HCT116 (cell line): ENCODE measurements at regions not wholly inside any gene's neighbourhood (a gene's known extent, or its start where the extent isn't known, plus 50 kb on each side); places are given as distances from the start of the nearest gene placed in this dataset.

Experiments
- ATAC-seq: fragments of 200-7000 bp; cut with Tn5 transposase; 2 replicates; pipeline ENCODE4 v1.9.1; 2020; ENCODE audit warnings: mild to moderate bottlenecking, moderate library complexity
- BruUV-seq: library from RNA; stranded (reverse); fragments of 400-500 nt; replicated peaks from 2 replicates; lab custom pipeline; 2021; lab: Mats Ljungman, UMichigan
- CTCF ChIA-PET: fragments of 300-600 bp; sonication (Branson Sonifier 250); formaldehyde crosslinking; loops from one replicate; lab custom pipeline; 2021; ENCODE audit warnings: antibody characterized with exemption; lab: Charles Lee
- POLR2A ChIA-PET: fragments of 300-600, 350-600 bp; sonication (Branson Sonifier 250); formaldehyde crosslinking; loops from one replicate; lab custom pipeline; 2021; ENCODE audit warnings: antibody characterized with exemption; lab: Charles Lee
- RAD21 ChIA-PET, 2 experiments: fragments of 300-600 bp; sonication (Branson Sonifier 250); formaldehyde crosslinking; loops; one replicate each; lab custom pipeline; 2023; ENCODE audit warnings: low total read pairs in 2 of 2; ENCODE audit not compliant: uncharacterized antibody in 2 of 2, unreplicated experiment in 2 of 2, low non-redundant PET in 1 of 2; lab: Charles Lee
- DNase-seq: peaks from one replicate; pipeline ENCODE4 v3.0.0-alpha.2; 2010; ENCODE audit warnings: low read depth, low spot score
- H2AFZ ChIP-seq: fragments of 200-600 bp; shearing (Covaris generic), sonication (generic); 2 replicates; pipeline ENCODE4 v1.6.1; 2017; ENCODE audit warnings: low read depth, mixed run types, mixed read lengths, antibody characterized with exemption, low read length; ENCODE audit not compliant: poor library complexity, severe bottlenecking
- H3K27ac ChIP-seq: 2 replicates; pipeline ENCODE4 v1.5.1; 2012; ENCODE audit warnings: low read depth, low read length
- H3K27me3 ChIP-seq: fragments of 200-600 bp; sonication (generic); 2 replicates; pipeline ENCODE4 v1.6.1; 2016; ENCODE audit warnings: mixed run types, low read length, mixed read lengths; ENCODE audit not compliant: insufficient read depth
- H3K36me3 ChIP-seq, 2 experiments: fragments of 200-500 bp in 1 of 2; fragments of 200-600 bp in 1 of 2; sonication (Bioruptor generic) in 1 of 2; sonication (generic) in 1 of 2; 2 replicates each; pipeline versions ENCODE4 v1.5.1 to v1.6.1; 2014 to 2016; ENCODE audit warnings: low read length in 2 of 2, inconsistent platforms in 1 of 2, mixed read lengths in 1 of 2, mixed run types in 1 of 2; ENCODE audit not compliant: insufficient read depth in 2 of 2, control insufficient read depth in 1 of 2
- H3K4me1 ChIP-seq, 2 experiments: fragments of 200-600 bp in 1 of 2; sonication (generic) in 1 of 2; 2 replicates each; pipeline versions ENCODE4 v1.5.1 to v1.6.1; 2012 to 2017; ENCODE audit warnings: low read length in 2 of 2, inconsistent platforms in 1 of 2, mild to moderate bottlenecking in 1 of 2, mixed read lengths in 1 of 2, mixed run types in 1 of 2, moderate library complexity in 1 of 2; ENCODE audit not compliant: insufficient read depth in 2 of 2, control insufficient read depth in 1 of 2
- H3K4me2 ChIP-seq: fragments of 200-600 bp; sonication (generic); 2 replicates; pipeline ENCODE4 v1.6.1; 2017; ENCODE audit warnings: mixed run types, low read length, mixed read lengths
- H3K4me3 ChIP-seq, 2 experiments: fragments of 200-600 bp in 1 of 2; sonication (generic) in 1 of 2; replicated peaks in 1 of 2; 2 replicates each; pipeline ENCODE4 v1.5.1; 2011 to 2016; ENCODE audit warnings: low read length in 2 of 2, control low read depth in 1 of 2, low read depth in 1 of 2, mild to moderate bottlenecking in 1 of 2, mixed read lengths in 1 of 2, mixed run types in 1 of 2
- H3K79me2 ChIP-seq: fragments of 200-600 bp; sonication (generic); 2 replicates; pipeline ENCODE4 v1.6.1; 2017; ENCODE audit warnings: mild to moderate bottlenecking, mixed run types, low read length, moderate library complexity, mixed read lengths; ENCODE audit not compliant: insufficient read depth
- H3K9ac ChIP-seq: fragments of 200-600 bp; sonication (generic); 2 replicates; pipeline ENCODE4 v1.6.1; 2016; ENCODE audit warnings: low read length, mixed read lengths
- H3K9me2 ChIP-seq: fragments of 200-600 bp; sonication (generic), shearing (Covaris generic); 2 replicates; pipeline ENCODE4 v1.6.1; 2017; ENCODE audit warnings: mixed run types, mild to moderate bottlenecking, moderate library complexity; ENCODE audit not compliant: insufficient read depth
- H3K9me3 ChIP-seq, 2 experiments: fragments of 200-500 bp in 1 of 2; fragments of 200-600 bp in 1 of 2; sonication (Bioruptor generic) in 1 of 2; sonication (generic) in 1 of 2; 2 replicates each; pipeline ENCODE4 v1.6.1; 2014 to 2017; ENCODE audit warnings: low read length in 2 of 2, mixed read lengths in 2 of 2, inconsistent platforms in 1 of 2, low read depth in 1 of 2, mild to moderate bottlenecking in 1 of 2, mixed run types in 1 of 2, moderate library complexity in 1 of 2; ENCODE audit not compliant: control insufficient read depth in 1 of 2, insufficient read depth in 1 of 2
- H4K20me1 ChIP-seq: fragments of 200-600 bp; sonication (generic), shearing (Covaris generic); 2 replicates; pipeline ENCODE4 v1.6.1; 2017; ENCODE audit warnings: mixed run types, mild to moderate bottlenecking, moderate library complexity; ENCODE audit not compliant: insufficient read depth
- CBX3 ChIP-seq: IDR thresholded peaks from 2 replicates; pipeline ENCODE4 v1.6.1; 2012; ENCODE audit warnings: low read depth
- FOSL1 ChIP-seq: IDR thresholded peaks from 2 replicates; pipeline ENCODE4 v1.6.1; 2012; ENCODE audit warnings: low read depth
- ZFX ChIP-seq: fragments of 450-650 bp; IDR thresholded peaks from 2 replicates; pipeline ENCODE4 v1.6.1; 2017
- ZNF274 ChIP-seq: fragments of 200-500 bp; sonication (Bioruptor generic); IDR thresholded peaks from 2 replicates; pipeline ENCODE4 v1.6.1; 2014; ENCODE audit warnings: mild to moderate bottlenecking, low read depth, low read length, inconsistent platforms
- intact Hi-C: fragments of 100-400 bp; cut with micrococcal nuclease; formaldehyde crosslinking; loops from 2 replicates; pipeline ENCODE4 v1.10.0; 2022
- TF ChIP-seq, protein P1 (sequence below): IDR thresholded peaks from 2 replicates; pipeline ENCODE4 v1.6.1; 2011; ENCODE audit warnings: mild to moderate bottlenecking, low read length, moderate library complexity; ENCODE audit not compliant: insufficient replicate concordance; ENCODE audit errors: extremely low read depth
- TF ChIP-seq, protein P2 (sequence below): IDR thresholded peaks from 2 replicates; pipeline ENCODE4 v1.6.1; 2012
- TF ChIP-seq, protein P3 (sequence below): IDR thresholded peaks from 2 replicates; pipeline ENCODE4 v1.6.1; 2012
- TF ChIP-seq, protein P4 (sequence below): IDR thresholded peaks from 2 replicates; pipeline ENCODE4 v1.6.1; 2012; ENCODE audit warnings: low read depth

DNA sequence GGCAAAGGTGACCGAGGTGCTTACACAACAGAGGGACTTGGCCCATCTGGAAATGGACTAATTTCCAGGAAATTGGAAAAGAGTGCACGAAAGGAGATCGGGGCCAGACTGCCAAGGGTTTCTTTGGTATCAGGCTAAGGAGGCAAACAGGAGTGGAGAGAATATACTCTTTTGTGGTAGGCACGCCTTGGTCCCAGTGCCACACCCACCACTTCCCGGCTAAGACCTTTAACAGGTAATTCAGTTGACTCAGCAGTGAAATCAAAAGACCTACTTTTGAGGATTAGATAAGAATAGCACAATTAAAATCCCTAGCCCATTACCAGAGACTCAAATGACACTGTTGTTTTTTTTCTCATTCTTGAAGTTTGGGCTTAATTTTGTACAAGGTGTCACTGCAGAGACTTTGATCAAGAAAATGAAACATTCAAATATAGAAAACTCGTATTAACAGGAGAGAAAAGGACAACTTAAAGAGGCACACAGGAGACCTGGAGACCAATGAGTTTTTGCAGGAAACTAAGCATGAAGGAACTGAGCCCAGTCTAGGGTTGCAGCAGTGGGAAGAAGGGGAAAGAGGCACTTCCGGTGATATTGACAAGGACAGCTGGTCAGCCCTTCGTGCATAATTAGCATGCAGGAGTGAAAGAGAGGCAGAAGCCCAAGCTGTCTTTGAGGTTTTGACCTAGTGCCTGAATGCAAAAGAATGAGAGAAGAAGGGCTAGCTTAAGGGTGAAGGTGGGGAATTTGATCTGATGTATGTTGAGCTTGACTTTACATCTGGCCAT, 265.5 kb upstream of the CCL2 start:
- H3K9me2 ChIP-seq, result no peaks in the 10 kb centered on the region
- no peaks in the 10 kb centered on the region for H3K4me1 ChIP-seq
- BruUV-seq, result no TSS peak
- no peak overlapping the region for H3K27ac ChIP-seq
- no peaks in the 10 kb centered on the region for H4K20me1 ChIP-seq
- H3K9ac ChIP-seq, result no peak overlapping the region
- ChIA-PET CTCF (no interaction called here), POLR2A (no interaction called here), RAD21 (no interaction called here)
- no peaks in the 10 kb centered on the region for H3K27me3 ChIP-seq
- no peaks in the 10 kb centered on the region for H3K79me2 ChIP-seq
- ATAC-seq, result no peak
- no peaks in the 10 kb centered on the region for H3K36me3 ChIP-seq
- TF ChIP-seq, protein P1, sequence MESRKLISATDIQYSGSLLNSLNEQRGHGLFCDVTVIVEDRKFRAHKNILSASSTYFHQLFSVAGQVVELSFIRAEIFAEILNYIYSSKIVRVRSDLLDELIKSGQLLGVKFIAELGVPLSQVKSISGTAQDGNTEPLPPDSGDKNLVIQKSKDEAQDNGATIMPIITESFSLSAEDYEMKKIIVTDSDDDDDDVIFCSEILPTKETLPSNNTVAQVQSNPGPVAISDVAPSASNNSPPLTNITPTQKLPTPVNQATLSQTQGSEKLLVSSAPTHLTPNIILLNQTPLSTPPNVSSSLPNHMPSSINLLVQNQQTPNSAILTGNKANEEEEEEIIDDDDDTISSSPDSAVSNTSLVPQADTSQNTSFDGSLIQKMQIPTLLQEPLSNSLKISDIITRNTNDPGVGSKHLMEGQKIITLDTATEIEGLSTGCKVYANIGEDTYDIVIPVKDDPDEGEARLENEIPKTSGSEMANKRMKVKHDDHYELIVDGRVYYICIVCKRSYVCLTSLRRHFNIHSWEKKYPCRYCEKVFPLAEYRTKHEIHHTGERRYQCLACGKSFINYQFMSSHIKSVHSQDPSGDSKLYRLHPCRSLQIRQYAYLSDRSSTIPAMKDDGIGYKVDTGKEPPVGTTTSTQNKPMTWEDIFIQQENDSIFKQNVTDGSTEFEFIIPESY, result no peak
- TF ChIP-seq CBX3, result no peak
- no peak for TF ChIP-seq FOSL1
- no peak for TF ChIP-seq ZFX
- intact Hi-C loops, result loop anchor here (10.0 kb wide), 1 partner anchor 115 kb away; no protein-coding TSS in a partner anchor
- H3K9me3 ChIP-seq, result peaks cover 0 to 20% of the 10 kb centered on the region in 2 experiments; a peak in 2 of 4 replicates
- H3K4me3 ChIP-seq, result no peak overlapping the region
- DNase-seq, result no peak
- no peak overlapping the region for H3K4me2 ChIP-seq
- no peak overlapping the region for H2AFZ ChIP-seq

DNA sequence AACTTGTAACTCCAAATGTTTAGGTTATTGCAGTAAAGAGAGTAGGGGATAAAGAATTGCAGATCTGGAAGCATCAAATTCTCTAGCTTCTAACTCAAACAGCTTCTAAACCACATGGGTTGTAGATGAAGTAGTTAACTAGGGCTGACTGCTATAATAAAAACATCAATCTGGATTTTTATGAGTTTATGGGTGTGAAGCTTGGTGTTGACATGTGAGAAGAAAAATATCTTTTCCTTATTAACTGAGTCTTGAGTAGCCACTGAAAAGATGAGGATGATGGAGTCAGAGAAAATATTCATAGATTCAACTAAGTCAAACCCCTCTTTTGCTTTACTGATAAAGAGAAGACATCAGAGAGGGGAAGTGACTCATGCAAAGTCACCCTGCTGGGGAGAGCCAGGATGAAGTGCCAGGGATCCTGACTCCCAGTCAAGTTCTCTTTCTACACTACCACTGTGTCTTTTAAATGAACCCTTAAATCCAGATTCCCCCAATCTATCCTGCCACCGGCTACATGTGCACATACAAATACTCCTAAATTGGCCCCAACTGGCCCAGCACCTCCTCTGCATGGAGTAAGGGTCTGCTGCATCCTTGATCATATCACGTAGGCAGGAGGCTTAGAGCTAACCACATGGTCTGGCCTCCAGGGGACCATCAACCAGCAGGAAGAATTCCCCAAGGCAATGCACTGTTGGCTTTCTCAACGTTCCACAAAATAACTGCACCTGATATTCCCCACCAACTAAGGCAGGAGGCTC, 264.0 kb upstream of the CCL2 start:
- H3K27ac ChIP-seq, result no peak overlapping the region
- H3K4me1 ChIP-seq, result no peaks in the 10 kb centered on the region
- no TSS peak for BruUV-seq
- H3K9me3 ChIP-seq, result peaks cover 0 to 13% of the 10 kb centered on the region in 2 experiments; a peak in 2 of 4 replicates
- no peak overlapping the region for H3K4me3 ChIP-seq
- H3K4me2 ChIP-seq, result no peak overlapping the region
- DNase-seq (no peak), ATAC-seq (no peak)
- ChIA-PET POLR2A (no interaction called here), RAD21 (no interaction called here), CTCF (no interaction called here)
- H4K20me1 ChIP-seq, result no peaks in the 10 kb centered on the region
- H3K27me3 ChIP-seq, result no peaks in the 10 kb centered on the region
- intact Hi-C loops, result loop anchor here (10.0 kb wide), 1 partner anchor 114 kb away; no protein-coding TSS in a partner anchor
- no peaks in the 10 kb centered on the region for H3K79me2 ChIP-seq
- H3K9me2 ChIP-seq, result no peaks in the 10 kb centered on the region
- H3K36me3 ChIP-seq, result no peaks in the 10 kb centered on the region
- H2AFZ ChIP-seq, result no peak overlapping the region
- H3K9ac ChIP-seq, result no peak overlapping the region
- TF ChIP-seq, protein P1, result no peak
- TF ChIP-seq, protein P2, sequence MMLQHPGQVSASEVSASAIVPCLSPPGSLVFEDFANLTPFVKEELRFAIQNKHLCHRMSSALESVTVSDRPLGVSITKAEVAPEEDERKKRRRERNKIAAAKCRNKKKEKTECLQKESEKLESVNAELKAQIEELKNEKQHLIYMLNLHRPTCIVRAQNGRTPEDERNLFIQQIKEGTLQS, result no peak
- TF ChIP-seq, protein P3, sequence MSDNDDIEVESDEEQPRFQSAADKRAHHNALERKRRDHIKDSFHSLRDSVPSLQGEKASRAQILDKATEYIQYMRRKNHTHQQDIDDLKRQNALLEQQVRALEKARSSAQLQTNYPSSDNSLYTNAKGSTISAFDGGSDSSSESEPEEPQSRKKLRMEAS, result no peak
- no peak for TF ChIP-seq ZFX
- TF ChIP-seq, protein P4, sequence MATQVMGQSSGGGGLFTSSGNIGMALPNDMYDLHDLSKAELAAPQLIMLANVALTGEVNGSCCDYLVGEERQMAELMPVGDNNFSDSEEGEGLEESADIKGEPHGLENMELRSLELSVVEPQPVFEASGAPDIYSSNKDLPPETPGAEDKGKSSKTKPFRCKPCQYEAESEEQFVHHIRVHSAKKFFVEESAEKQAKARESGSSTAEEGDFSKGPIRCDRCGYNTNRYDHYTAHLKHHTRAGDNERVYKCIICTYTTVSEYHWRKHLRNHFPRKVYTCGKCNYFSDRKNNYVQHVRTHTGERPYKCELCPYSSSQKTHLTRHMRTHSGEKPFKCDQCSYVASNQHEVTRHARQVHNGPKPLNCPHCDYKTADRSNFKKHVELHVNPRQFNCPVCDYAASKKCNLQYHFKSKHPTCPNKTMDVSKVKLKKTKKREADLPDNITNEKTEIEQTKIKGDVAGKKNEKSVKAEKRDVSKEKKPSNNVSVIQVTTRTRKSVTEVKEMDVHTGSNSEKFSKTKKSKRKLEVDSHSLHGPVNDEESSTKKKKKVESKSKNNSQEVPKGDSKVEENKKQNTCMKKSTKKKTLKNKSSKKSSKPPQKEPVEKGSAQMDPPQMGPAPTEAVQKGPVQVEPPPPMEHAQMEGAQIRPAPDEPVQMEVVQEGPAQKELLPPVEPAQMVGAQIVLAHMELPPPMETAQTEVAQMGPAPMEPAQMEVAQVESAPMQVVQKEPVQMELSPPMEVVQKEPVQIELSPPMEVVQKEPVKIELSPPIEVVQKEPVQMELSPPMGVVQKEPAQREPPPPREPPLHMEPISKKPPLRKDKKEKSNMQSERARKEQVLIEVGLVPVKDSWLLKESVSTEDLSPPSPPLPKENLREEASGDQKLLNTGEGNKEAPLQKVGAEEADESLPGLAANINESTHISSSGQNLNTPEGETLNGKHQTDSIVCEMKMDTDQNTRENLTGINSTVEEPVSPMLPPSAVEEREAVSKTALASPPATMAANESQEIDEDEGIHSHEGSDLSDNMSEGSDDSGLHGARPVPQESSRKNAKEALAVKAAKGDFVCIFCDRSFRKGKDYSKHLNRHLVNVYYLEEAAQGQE, result no peak
- no peak for TF ChIP-seq ZNF274
